PC-9 (cell line): ENCODE measurements at regions not wholly inside any gene's neighbourhood (a gene's known extent, or its start where the extent isn't known, plus 50 kb on each side); places are given as distances from the start of the nearest gene placed in this dataset.

Experiments
- CTCF ChIP-seq: fragments of 200-600 bp; sonication (generic); conservative IDR thresholded peaks from 2 replicates; pipeline ENCODE4 v1.6.1; 2017; ENCODE audit warnings: mixed run types, antibody characterized with exemption, mild to moderate bottlenecking, moderate library complexity
- EZH2 ChIP-seq: fragments of 200-600 bp; sonication (generic); IDR thresholded peaks from 2 replicates; pipeline ENCODE4 v1.8.0; 2017; ENCODE audit warnings: antibody characterized with exemption, low read depth

GRCh38 chr13:105278943-105279381, 1256.5 kb downstream of the EFNB2 start:
- no peak for TF ChIP-seq CTCF
- TF ChIP-seq EZH2, result no peak
